ENCODE measurements at regions not wholly inside any gene's neighbourhood (a gene's known extent, or its start where the extent isn't known, plus 50 kb on each side); places are given as distances from the start of the nearest gene placed in this dataset.

DNA sequence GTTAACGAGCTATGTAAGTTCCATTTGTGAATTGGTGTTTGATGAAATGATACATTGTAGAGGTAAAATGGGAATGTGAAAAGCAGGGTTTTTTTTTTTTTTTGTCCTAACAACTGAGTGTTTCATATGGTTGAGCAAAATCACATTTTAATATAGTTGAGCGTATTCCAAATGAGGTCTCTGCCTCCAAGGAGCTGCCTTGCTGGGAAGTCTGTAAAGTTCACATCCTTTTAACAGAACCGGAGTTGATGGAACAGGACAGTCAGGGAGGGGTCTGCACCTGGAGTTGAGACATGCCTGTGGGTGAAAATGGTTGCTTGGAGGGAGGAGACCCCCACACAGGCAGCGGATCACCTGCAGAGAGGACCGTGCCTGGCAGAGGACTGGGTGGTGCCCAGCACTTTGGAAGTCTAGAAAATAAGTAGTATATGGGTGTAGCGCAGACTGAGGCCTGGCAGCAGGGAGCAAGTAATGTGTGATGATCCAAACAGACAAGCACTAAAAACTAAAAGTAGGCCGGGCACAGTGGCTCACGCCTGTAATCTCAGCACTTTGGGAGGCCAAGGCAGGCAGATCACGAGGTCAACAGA is 75.2 kb upstream of the UBAC2 start:
- TF ChIP-seq, protein P1, sequence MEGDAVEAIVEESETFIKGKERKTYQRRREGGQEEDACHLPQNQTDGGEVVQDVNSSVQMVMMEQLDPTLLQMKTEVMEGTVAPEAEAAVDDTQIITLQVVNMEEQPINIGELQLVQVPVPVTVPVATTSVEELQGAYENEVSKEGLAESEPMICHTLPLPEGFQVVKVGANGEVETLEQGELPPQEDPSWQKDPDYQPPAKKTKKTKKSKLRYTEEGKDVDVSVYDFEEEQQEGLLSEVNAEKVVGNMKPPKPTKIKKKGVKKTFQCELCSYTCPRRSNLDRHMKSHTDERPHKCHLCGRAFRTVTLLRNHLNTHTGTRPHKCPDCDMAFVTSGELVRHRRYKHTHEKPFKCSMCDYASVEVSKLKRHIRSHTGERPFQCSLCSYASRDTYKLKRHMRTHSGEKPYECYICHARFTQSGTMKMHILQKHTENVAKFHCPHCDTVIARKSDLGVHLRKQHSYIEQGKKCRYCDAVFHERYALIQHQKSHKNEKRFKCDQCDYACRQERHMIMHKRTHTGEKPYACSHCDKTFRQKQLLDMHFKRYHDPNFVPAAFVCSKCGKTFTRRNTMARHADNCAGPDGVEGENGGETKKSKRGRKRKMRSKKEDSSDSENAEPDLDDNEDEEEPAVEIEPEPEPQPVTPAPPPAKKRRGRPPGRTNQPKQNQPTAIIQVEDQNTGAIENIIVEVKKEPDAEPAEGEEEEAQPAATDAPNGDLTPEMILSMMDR (optimal IDR thresholded peaks at IDR 0.05 in 1 of 3, IDR thresholded peaks at IDR 0.05 in 1 of 3, conservative IDR thresholded peaks at IDR 0.05 in 1 of 3; ENCODE audit: extremely low read depth in 1 of 3, insufficient read depth in 2 of 3, low read length in 3 of 3) = no peak
- TF ChIP-seq EZH2 (IDR thresholded peaks at IDR 0.05; ENCODE audit: low read length) = no peak
